Activated CD4-positive, alpha-beta T cell treated with anti-CD3 and anti-CD28 coated beads for 36 hours (primary cell): ENCODE measurements at regions not wholly inside any gene's neighbourhood (a gene's known extent, or its start where the extent isn't known, plus 50 kb on each side); places are given as distances from the start of the nearest gene placed in this dataset.

Source experiments
- ATAC-seq: fragments of 200-7000 bp; cut with Tn5 transposase; one replicate; pipeline ENCODE4 v1.10.0; 2021; ENCODE audit warnings: mild to moderate bottlenecking, moderate library complexity
- CTCF ChIA-PET: fragments of 350-600 bp; sonication (Branson Sonifier 250); formaldehyde crosslinking; loops from one replicate; lab custom pipeline; 2021; ENCODE audit warnings: antibody characterized with exemption; lab: Charles Lee
- POLR2A ChIA-PET: fragments of 350-600 bp; sonication (Branson Sonifier 250); formaldehyde crosslinking; loops from one replicate; lab custom pipeline; 2021; ENCODE audit warnings: antibody characterized with exemption, inconsistent platforms; lab: Charles Lee
- DNase-seq: peaks from one replicate; pipeline ENCODE4 v3.0.0-alpha.2; 2020
- H3K27ac Mint-ChIP-seq: one replicate; pipeline ENCODE4 v1.8.0; 2021; ENCODE audit warnings: mixed read lengths
- H3K27me3 Mint-ChIP-seq: one replicate; pipeline ENCODE4 v1.8.0; 2021; ENCODE audit warnings: mixed read lengths
- H3K36me3 Mint-ChIP-seq: one replicate; pipeline ENCODE4 v1.8.0; 2021; ENCODE audit warnings: low read depth, mixed read lengths
- H3K4me1 Mint-ChIP-seq: one replicate; pipeline ENCODE4 v1.8.0; 2021; ENCODE audit warnings: mixed read lengths
- H3K4me3 Mint-ChIP-seq: one replicate; pipeline ENCODE4 v1.8.0; 2021; ENCODE audit warnings: mild to moderate bottlenecking, moderate library complexity, mixed read lengths
- H3K9me3 Mint-ChIP-seq: one replicate; pipeline ENCODE4 v1.8.0; 2021; ENCODE audit warnings: low read depth, mixed read lengths
- intact Hi-C, 2 experiments: fragments of 100-400 bp; cut with DNase I in 1 of 2; cut with micrococcal nuclease in 1 of 2; formaldehyde crosslinking; loops; one replicate each; pipeline versions ENCODE4 v1.14.2 to v1.15.1; 2022 to 2024; cut with DNase I, micrococcal nuclease

- ATAC-seq (no peak), DNase-seq (no peak)
- Mint-ChIP-seq H3K27me3 (no peaks in the 10 kb centered on the region), H3K9me3 (no peaks in the 10 kb centered on the region), H3K4me3 (no peak overlapping the region), H3K4me1 (peaks cover 17% of the 10 kb centered on the region), H3K36me3 (no peaks in the 10 kb centered on the region), H3K27ac (no peak overlapping the region)
- ChIA-PET CTCF (no interaction called here), POLR2A (no interaction called here)
- intact Hi-C loops = loop anchor here in 1 of 2 experiments (5.0 kb wide), 1 partner anchor 110 kb away; the partner anchor contains the start of genes TTC19 and ZSWIM7
Observed at GRCh38 chr17:15886804-15887203, 58.1 kb upstream of the ADORA2B start.

GRCh38 chr17:15888436-15888835, 56.5 kb upstream of the ADORA2B start:
- H3K27me3 Mint-ChIP-seq = no peaks in the 10 kb centered on the region
- ChIA-PET CTCF (no interaction called here), POLR2A (no interaction called here)
- H3K9me3 Mint-ChIP-seq = no peaks in the 10 kb centered on the region
- no peak overlapping the region for H3K4me3 Mint-ChIP-seq
- peaks cover 17% of the 10 kb centered on the region for H3K4me1 Mint-ChIP-seq
- H3K27ac Mint-ChIP-seq = no peak overlapping the region
- DNase-seq = no peak
- ATAC-seq = no peak
- H3K36me3 Mint-ChIP-seq = no peaks in the 10 kb centered on the region
- intact Hi-C loops = loop anchor here in 1 of 2 experiments (5.0 kb wide), 1 partner anchor 109 kb away; the partner anchor contains the start of genes TTC19 and ZSWIM7

GRCh38 chr17:15890279-15890892, 54.5 kb upstream of the ADORA2B start:
- Mint-ChIP-seq H3K27me3 (no peaks in the 10 kb centered on the region), H3K36me3 (no peaks in the 10 kb centered on the region), H3K27ac (no peak overlapping the region), H3K9me3 (no peaks in the 10 kb centered on the region), H3K4me3 (no peak overlapping the region), H3K4me1 (peaks cover 17% of the 10 kb centered on the region)
- no peak for DNase-seq
- ChIA-PET POLR2A (no interaction called here), CTCF (no interaction called here)
- no peak for ATAC-seq
- intact Hi-C loops = no loop called here

- intact Hi-C loops = no loop called here
- CTCF ChIA-PET = interaction anchor here (0.6 kb wide), 1 partner anchor 715 kb away, joined by 4 read pairs; no protein-coding TSS in a partner anchor
- POLR2A ChIA-PET = no interaction called here
Observed at GRCh38 chr17:15891318-15891717, 53.6 kb upstream of the ADORA2B start.

GRCh38 chr17:15892244-15892643, 52.7 kb upstream of the ADORA2B start:
- intact Hi-C loops = no loop called here
- no peaks in the 10 kb centered on the region for H3K27me3 Mint-ChIP-seq

More at GRCh38 chr17:15891318-15891717, 53.6 kb upstream of the ADORA2B start:
- ATAC-seq (no peak), DNase-seq (no peak)
- Mint-ChIP-seq H3K27ac (no peak overlapping the region), H3K4me1 (peaks cover 9% of the 10 kb centered on the region), H3K4me3 (no peak overlapping the region), H3K27me3 (no peaks in the 10 kb centered on the region), H3K36me3 (no peaks in the 10 kb centered on the region), H3K9me3 (no peaks in the 10 kb centered on the region)

GRCh38 chr17:15892731-15893657, 51.9 kb upstream of the ADORA2B start:
- ChIA-PET POLR2A (interaction anchor here (0.6 kb wide), 1 partner anchor 163 kb away, joined by 3 read pairs; no protein-coding TSS in a partner anchor), CTCF (no interaction called here)
- no peaks in the 10 kb centered on the region for H3K9me3 Mint-ChIP-seq
- peaks cover 11% of the 10 kb centered on the region for H3K4me1 Mint-ChIP-seq
- ATAC-seq = no peak
- no peaks in the 10 kb centered on the region for H3K27me3 Mint-ChIP-seq
- intact Hi-C loops = no loop called here
- no peak for DNase-seq
- H3K36me3 Mint-ChIP-seq = no peaks in the 10 kb centered on the region
- no peak overlapping the region for H3K27ac Mint-ChIP-seq
- no peak overlapping the region for H3K4me3 Mint-ChIP-seq

More at GRCh38 chr17:15892244-15892643, 52.7 kb upstream of the ADORA2B start:
- H3K9me3 Mint-ChIP-seq = no peaks in the 10 kb centered on the region
- CTCF ChIA-PET = interaction anchor here (0.7 kb wide), 1 partner anchor 95 kb away, joined by 3 read pairs; no protein-coding TSS in a partner anchor
- H3K4me3 Mint-ChIP-seq = no peak overlapping the region
- H3K36me3 Mint-ChIP-seq = no peaks in the 10 kb centered on the region
- H3K27ac Mint-ChIP-seq = no peak overlapping the region
- ATAC-seq (no peak), DNase-seq (no peak)
- POLR2A ChIA-PET = interaction anchor here (0.6 kb wide), 1 partner anchor 164 kb away, joined by 3 read pairs; no protein-coding TSS in a partner anchor
- peaks cover 6% of the 10 kb centered on the region for H3K4me1 Mint-ChIP-seq

- no peak overlapping the region for H3K27ac Mint-ChIP-seq
- ChIA-PET CTCF (no interaction called here), POLR2A (no interaction called here)
- ATAC-seq (no peak), DNase-seq (no peak)
- peaks cover 14% of the 10 kb centered on the region for H3K4me1 Mint-ChIP-seq
- intact Hi-C loops = no loop called here
- no peak overlapping the region for H3K4me3 Mint-ChIP-seq
- no peaks in the 10 kb centered on the region for H3K36me3 Mint-ChIP-seq
- H3K9me3 Mint-ChIP-seq = no peaks in the 10 kb centered on the region
- H3K27me3 Mint-ChIP-seq = no peaks in the 10 kb centered on the region
Observed at GRCh38 chr17:15893658-15894024, 51.3 kb upstream of the ADORA2B start.

- no peaks in the 10 kb centered on the region for H3K27me3 Mint-ChIP-seq
- no peak for DNase-seq
- ATAC-seq = no peak
- intact Hi-C loops = no loop called here
- no peak overlapping the region for H3K27ac Mint-ChIP-seq
- no peaks in the 10 kb centered on the region for H3K9me3 Mint-ChIP-seq
- H3K4me1 Mint-ChIP-seq = peaks cover 14% of the 10 kb centered on the region
- ChIA-PET CTCF (no interaction called here), POLR2A (interaction anchor here (0.6 kb wide), 1 partner anchor 391 kb away, joined by 3 read pairs; no protein-coding TSS in a partner anchor)
- H3K36me3 Mint-ChIP-seq = no peaks in the 10 kb centered on the region
- H3K4me3 Mint-ChIP-seq = no peak overlapping the region
Observed at GRCh38 chr17:15894258-15894657, 50.7 kb upstream of the ADORA2B start.

GRCh38 chr17:15894913-15895658, 49.8 kb upstream of the ADORA2B start:
- intact Hi-C loops = no loop called here
- POLR2A ChIA-PET = interaction anchor here (0.6 kb wide), 1 partner anchor 390 kb away, joined by 3 read pairs; no protein-coding TSS in a partner anchor

More at GRCh38 chr17:15894913-15895658, 49.8 kb upstream of the ADORA2B start:
- CTCF ChIA-PET = interaction anchor here (1.2 kb wide), 1 partner anchor 15 kb away, joined by 4 read pairs; no protein-coding TSS in a partner anchor
- no peak for ATAC-seq
- Mint-ChIP-seq H3K27ac (no peak overlapping the region), H3K4me3 (no peak overlapping the region), H3K27me3 (no peaks in the 10 kb centered on the region), H3K36me3 (peaks cover 3% of the 10 kb centered on the region), H3K9me3 (peaks cover 2% of the 10 kb centered on the region), H3K4me1 (peaks cover 14% of the 10 kb centered on the region)
- no peak for DNase-seq
